Left forelimb (tissue), 1 donor: ENCODE measurements at regions not wholly inside any gene's neighbourhood (a gene's known extent, or its start where the extent isn't known, plus 50 kb on each side); places are given as distances from the start of the nearest gene placed in this dataset.

ENCODE experiments used
- DNase-seq: peaks from one replicate; pipeline ENCODE4 v3.0.0-alpha.2; 2018; ENCODE audit warnings: low spot score

DNA sequence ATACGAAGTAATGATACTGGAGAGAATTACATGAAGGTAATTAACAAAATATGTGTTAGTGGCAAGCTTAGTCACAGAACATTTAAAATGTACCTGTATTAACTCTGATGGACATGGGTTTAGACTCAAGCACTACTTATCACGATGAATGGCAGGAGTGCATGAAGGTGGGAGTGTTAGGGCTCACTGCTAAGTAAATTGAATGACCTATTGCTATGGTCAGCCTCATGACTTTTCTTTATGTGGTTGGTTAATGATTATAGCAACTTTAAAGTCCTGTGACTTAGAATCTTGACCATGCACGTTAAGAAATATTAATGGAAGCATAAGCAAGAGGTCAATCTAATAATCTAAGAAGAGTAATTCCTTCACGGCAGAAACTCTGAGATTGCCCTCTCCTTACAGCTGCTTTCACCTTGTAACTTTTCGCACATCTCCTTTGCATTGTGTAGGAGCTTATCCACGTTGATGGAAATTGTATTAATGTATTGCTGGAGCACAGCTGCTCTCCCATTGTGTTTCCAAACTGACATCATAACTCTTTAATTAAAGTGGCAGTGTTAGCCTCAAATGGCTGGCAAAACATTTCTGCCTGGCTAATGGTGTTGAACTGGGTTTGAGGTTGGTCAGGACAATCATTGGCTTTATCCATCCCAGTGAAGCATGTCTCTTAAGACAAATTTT is 114.5 kb downstream of the RXFP2 start:
- DNase-seq: no peak

DNA sequence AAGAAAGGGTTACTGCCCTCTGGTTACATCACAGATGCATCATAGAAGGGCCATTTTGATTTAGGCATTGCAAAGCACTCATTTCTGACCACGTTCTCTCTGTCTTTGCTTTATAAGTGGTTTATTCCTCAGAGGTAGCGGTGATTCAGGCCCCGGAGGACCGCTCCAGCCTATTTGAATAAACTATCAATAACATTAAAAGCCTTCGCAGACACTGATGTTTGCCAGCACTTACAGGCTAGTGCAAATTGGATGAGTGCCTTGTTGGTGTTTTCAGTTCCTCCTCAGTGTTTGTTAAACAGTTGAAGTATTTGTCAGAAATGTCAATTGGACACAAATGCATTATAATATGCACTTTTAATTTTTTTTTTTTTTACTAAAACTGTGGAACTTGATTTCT is 120.2 kb downstream of the RXFP2 start:
- no peak for DNase-seq

DNA sequence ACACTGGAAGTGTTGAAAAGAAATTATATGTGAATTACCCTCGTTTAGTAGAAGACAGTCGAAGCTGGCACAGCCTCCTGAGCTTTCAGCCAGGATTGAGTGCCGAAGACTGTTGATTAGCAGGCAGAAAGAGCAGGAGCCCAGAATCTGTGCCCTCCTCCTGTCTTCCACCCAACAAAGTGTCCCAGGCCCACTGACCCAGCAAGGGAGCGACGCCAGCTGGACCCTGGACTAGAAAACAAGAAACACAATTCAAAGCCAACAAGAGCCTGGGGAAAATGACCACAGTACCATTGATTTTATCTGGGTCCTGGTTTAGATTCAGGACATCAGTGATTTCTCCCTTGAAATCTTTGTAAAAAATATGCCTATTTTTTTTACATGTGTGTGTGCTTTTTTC is 120.7 kb downstream of the RXFP2 start:
- no peak for DNase-seq

DNA sequence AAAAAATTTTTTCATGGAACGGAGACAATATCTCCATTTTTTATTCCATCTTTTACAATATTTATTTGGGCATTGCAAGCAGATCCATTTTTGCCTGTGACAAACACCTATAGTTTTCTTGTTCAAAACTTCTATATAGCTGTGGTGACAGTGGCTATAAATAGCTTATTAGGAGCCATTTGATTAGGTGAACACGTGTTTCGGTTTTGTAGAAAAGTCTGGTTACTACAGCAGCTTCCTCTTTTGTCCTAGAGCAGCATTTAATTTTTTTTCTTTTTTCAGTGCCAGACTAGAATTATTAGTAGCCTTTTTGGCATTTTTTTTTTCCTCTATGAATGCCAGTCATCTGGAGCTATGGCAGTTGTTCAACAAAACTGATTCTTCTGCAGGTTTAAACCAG is 123.5 kb downstream of the RXFP2 start:
- DNase-seq: no peak

DNA sequence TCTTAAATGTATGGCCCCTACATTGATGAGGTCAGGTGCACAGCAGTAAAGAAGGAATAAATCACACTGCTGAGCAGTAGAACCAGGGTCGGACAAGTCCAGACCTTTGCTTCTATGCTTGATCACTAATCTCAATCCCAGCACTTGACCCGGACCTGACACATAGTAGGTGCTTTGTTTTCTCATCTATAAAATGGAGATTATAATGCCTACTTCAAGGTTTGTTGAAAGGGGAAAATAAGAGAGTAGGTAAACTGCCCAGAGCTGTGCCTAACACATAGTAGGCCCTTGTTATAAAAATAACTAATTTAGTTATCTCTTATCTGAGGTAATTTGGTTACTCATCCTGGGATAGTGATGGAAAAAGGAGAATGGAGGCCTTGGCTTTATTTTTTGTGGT is 125.0 kb downstream of the RXFP2 start:
- DNase-seq: no peak

DNA sequence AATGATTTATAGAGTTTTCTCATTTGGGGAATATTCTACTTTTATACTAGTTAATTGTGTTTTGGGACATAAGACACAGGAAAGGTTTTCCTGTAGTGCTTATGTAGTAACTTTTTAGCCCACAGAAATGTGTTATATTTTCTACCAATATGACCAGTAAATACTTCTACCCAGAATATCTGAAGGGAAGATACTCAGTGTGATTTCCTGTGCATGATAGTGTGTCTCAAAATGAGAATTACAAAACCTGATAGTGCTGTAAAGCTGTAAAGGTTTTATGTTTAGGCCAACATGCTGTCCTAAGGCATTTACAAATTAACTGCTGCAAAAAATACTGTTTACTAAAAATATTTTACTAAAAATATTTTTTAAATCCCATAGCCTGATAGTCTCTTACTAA is 126.8 kb downstream of the RXFP2 start:
- DNase-seq: no peak

DNA sequence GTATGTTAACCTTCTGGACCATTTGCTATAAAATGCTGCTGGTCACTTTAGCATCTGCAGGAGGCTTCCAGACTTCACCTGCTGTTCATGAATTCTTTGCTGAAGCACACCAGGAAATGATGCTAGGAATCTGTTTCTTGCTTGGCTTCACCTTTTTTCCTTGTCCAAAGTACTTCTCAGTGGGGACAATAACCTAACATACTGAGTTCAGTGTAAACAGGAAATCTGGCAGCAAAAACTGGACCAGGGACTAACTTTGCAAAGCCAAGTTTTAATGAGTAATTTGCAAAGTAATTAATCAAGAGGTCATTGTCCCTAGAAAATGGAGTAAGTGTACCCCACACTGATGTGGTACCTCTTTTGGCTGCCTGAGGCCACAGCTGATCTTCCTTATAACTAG is 128.4 kb downstream of the RXFP2 start:
- DNase-seq: no peak

DNA sequence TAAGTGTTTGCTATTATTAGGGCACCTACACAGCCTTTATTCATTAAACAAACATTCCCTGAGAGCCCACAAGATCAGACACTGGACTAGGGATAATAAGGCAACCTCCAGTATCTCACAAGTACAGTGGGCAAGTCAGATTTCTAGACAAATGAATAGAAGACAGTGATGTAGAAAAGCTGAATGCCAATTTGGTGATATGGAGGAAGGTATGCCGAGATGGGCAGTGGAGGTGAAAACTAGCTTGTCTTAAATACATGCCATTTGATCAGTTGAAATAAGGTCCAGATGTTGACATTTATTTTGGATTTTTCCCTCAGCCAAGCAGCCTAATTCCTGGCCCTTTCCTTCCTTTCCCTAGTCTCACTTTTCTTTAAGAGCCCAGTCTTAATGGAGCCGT is 130.3 kb downstream of the RXFP2 start:
- DNase-seq: no peak

DNA sequence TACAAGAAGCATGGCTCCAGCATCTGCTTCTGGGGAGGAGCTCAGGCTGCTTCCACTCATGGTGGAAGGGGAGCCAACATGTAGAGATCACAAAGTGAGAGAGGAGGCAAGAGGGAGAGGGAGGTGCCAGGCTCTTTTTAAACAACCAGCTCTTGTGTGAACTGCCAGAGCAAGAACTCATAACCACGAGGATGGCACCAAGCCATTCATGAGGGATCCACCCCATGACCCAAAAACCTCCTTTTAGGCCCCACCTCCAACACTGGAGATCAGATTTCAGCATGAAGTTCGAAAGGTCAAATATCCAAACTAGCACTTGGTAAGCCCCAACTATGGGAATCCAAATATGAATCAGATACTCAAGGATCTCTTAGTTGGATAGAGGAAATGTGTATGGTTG is 131.2 kb downstream of the RXFP2 start:
- DNase-seq: no peak

DNA sequence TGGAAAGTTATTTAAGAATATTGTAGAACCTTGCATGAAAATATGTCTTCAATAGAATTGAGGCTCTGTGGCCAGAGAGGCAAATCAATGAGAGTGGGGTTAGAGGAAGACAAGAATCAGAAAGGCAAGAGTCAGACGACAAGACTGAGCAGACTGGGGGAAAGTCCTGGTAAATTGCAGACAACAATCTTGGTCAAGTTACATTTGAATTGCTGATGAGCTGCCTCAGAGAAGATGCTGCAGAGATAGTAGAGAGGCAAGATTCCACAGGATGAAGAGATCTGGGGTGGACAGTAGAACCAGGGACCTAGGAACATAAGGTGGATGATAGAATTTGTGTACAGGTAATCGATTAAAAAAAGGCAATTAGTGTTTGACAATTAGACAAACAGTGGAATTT is 133.8 kb downstream of the RXFP2 start:
- DNase-seq: no peak

DNA sequence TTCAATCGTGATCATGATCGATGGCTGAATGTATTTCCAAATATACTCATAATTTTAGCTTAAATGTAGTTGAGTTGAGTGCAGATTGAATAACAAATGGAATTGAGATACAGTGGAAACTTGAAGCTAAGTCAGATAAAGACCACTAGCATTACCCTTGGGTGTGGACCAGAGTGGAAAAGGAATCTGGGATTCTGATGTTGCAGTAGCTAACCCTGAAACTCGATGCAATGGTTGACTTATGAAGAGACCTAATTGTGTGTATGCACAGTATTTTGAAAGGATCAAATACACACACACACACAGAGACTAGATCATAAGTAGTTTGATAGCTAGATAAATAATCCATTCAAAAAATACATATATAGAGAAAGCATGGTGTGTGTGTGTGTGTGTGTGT is 135.8 kb downstream of the RXFP2 start:
- no peak for DNase-seq

DNA sequence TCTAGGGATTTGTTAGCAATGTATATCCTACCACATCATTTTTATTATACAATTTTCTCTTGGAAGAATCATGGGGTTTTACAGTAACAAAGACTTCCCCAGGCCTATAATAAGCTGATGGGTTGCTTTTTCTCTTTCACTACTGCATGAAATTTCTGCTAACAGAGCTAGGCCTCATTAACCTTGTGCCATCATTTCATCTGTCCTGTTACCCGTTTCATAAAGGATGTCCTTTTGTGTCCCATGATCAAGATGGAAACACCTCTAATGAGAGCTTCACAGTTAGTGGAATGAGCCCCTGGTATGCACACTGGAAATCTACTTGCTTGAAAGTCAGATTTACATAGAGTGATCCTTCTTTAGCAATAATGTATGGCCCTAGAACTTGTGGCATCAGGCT is 138.7 kb downstream of the RXFP2 start:
- DNase-seq: no peak

DNA sequence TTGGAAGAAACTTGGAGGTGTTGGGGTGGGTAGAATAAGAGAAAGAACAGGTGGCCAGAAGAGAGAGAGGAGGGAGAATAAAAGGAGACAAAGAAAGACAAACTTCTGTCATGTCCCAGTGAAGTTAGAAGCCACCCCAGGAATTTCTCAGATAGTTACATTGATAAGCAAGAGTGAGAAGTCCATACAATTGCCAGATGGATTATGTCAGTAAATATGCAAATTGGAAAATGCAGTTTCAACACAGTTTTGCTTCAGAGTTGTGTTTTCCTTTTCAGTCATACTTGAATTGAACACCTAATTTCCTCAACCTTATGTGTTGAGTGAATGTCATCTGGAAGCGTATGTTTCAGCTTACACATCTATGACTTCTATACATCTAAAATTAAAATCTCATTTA is 139.2 kb downstream of the RXFP2 start:
- no peak for DNase-seq

DNA sequence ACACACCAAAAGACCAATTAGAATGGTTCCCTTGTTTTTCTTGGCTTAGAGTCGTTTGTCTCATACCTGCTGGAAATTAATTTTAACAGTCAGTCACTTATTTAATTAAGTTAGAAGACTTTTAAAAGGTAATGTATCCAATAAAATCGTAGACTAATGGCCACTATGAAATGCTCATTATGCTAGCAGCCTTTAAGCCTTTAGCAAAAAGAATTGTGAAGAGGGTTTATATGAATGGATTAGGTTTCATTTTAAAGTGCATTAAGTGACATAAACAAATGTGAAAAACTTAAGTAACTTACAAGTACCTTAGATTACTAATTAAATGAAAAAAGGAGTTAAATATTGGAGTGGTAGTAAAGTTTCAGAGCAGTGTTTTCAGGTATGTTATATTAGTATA is 139.6 kb downstream of the RXFP2 start:
- no peak for DNase-seq

DNA sequence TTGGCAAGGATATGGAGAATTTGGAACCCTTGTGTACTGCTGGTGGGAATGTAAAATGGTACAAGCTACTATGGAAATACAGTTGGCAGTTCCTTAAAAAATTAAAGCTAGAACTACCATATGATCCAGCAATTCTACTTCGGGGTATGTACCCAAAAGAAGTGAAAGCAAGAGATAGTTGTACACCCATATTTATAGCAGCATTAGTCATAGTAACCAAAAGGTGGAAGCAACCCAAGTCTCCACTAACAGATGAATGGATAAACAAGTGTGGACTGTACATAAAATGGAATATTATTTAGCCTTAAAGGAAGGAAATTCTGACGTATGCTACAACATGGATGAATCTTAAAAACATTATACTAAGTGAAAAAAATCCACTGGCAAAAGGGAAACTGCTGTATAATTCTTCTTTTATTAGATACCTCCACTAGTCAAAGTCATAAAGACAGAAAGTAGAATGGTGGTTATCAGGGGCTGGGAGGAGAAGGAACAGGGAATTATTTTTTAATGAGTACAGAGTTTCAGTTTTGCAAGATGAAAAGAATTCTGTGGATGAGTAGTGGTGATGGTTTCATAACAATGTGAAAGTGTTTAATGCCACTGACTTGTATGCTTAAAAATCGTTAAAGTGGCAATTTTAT is 141.6 kb downstream of the RXFP2 start:
- DNase-seq: no peak

DNA sequence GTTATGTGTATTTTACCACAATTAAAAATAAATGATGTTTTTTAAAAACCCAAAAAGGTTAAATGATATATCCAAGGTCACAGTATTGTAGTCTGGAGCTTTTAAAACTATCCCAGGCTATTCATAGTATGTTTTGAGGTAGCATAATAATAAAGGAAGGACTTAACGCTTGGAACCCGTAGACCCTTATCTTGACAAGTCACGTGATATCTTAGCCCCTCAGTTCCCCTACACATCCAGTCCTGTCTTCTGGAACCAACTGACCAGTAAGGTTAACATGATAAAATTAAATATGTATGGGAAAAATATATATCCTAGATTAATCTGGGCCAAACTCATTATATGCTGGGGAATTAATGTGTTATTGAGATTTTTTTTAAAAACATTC is 142.2 kb downstream of the RXFP2 start:
- DNase-seq: no peak

DNA sequence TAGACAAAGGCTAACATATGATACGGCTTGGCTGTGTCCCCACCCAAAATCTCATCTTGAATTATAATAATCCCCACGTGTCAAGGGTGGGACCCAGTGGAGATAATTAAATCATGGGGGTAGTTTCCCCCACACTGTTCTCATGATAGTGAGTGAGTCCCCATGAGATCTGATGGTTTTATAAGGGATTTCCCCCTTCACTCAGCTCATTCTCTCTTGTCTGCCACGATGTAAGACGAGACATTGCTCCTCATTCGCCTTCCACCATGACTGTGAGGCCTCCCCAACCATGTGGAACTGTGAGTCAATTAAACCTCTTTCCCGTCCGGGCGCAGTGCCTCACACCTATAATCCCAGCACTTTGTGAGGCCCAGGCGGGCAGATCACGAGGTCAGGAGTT is 143.5 kb downstream of the RXFP2 start:
- DNase-seq: no peak

DNA sequence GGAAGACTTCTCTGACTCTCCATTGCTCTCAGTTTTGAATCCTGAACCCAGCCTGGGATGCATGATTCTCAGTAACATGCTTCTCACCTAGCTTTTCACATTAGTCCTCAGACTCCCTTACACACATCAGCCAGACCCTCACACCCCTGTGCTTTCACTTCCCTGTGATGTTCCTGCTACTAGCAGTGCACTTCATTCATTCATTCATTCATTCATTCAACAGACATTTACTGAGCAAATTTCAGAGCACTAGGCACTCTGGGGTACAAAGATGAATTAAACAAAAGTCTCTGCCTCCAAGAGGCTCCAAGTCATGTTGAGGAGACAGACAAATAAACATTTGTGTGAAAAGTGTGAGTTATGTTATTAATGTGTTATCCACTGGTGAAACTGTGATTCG is 145.2 kb downstream of the RXFP2 start:
- no peak for DNase-seq

DNA sequence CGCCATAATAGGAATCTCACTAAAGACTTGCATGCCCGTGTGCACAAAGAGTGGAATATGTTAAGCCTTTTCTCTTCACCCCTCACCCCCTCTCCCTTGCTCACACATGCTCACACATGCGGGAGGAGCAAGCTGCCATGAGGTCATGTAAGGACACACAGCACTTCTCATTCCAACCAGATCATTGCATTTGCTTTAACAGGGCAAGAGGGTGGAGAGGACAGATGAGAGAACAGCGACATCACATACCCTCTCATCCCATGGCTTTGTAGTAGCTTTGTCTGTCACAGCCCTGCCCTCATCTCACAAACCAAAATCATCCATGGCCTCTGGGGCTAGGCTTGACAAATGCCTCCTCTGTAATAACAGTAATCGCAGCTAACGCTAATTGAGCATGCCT is 145.6 kb upstream of the FRY start:
- DNase-seq: no peak

DNA sequence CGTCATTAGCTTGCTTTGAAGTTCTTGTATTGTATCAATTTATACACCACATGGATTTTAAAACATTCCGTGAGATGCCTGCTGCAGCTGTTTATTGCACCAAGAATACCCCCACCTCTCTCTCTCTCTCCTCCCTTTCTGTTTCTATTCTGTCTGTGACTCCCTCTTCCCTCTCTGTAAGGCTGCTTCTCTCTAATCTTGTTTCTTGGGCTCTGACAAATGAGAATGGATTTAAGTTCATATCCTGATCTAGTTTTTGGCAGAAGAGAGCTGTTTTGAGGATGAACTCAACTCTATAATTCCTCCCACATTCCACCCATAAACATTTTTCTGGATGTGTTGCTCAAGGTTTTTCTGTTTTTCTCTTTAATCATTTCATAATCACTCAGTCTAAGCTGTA is 144.3 kb upstream of the FRY start:
- DNase-seq: no peak

DNA sequence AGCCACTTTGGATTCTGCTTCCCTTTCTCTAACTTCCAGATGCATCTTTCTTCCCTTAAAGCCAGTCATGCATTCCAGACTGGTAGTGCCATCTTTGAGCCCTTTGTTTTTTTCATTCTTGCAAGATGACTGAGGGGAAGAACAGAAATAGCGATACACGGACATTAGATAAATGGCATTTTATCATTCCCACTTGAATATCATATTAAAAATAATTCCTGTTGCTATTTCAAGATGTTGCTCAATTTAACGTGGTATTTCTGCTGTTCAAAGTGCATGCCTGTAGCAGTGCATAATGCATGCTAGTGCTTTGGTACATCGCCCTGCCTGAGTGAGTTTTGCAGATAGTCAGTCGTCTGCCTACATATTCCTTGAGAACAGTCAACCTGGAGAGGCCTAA is 140.6 kb upstream of the FRY start:
- DNase-seq: no peak

DNA sequence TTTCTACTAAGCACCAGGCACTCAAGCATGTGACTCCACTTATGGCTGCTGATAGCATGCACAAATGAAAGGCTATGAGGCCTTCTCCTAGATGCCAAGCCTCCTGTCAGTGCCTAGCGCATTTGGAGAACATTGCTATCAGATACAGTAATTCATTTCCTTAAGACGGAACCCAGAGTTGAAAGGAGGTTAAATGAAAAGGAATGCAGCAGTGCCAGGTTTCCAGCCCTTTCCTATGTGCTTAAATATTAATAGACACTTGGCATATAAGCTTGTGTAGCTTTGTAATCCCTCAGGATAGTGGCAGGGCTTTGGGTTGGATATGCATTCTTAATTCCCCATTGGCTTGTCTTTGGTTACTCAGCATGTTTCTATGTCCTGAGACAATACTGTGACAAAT is 140.1 kb upstream of the FRY start:
- no peak for DNase-seq

DNA sequence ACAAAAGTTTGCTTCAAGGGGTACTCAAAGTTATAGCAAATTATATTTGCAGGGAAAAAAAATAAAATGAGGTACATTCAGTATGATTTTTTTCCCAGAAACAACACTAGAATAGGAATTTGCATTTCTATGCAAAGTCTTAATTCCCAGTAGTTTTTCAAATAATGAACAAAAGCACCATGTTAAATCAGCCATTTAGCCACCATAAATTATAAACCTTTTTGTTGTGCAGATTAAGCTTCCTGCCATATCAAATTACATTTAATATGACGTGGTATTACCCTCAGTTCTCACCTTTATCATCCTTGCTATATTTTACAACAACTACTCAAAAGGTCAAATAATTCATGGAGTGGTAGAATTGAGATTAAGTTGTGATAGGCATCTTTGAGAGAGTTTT is 136.6 kb upstream of the FRY start:
- no peak for DNase-seq

DNA sequence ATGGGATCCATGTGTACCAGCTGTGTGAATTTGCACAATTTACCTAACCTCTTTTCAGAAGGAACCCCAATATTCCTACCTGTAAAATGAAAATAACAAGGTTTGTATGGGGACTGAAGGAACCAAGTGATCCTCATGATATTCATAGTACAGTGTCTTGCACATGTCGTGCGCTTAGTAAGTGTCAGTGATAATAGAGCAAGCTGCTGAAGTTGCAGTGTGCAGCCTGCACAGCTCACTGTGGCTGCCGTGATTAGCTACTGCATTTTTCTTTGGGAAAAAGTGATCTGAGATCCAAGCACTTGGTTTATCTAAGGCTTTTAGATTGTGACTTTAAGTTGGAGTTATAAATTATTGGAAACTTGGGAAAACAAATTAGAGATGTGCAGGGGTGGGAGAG is 135.9 kb upstream of the FRY start:
- no peak for DNase-seq
